ENCODE measurements at regions not wholly inside any gene's neighbourhood (a gene's known extent, or its start where the extent isn't known, plus 50 kb on each side); places are given as distances from the start of the nearest gene placed in this dataset.
"Not testable (repeated sequence)": the region's sequence is repeated elsewhere in the genome, so short reads cannot be mapped to it uniquely, and the experiment has no call there.

DNA sequence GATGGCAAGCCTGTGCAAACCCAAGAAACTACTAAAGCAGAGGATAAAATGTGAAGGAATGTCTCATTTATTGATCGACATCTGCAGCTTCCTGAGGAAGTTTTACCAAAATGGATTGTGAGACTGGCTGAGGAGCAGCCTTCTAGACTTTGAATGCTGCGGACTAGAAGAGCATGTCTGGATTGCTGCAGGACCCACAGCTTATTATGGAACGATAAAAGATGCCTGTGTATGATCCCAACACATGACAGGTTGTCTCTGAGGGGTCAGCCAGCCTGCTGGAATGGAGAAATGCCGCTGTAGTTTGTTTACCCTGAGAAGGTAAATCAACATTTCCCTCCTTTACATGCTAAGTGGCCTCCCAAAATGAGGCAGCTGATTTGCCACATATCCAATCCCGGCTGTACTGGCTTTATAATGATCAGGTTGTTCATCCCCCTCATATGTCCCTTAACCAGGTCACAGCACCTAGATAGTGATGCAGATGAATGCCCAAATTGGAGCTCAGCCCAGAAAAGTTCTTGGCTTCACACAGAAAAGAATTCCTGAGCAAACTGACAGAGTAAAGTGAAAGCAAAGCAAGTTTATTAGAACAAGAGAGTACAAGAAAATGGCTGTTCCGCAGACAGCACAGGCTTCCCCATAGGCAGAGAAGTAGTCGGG lies 63.9 kb downstream of the IL12A start:
- no peak overlapping the region for H3K27ac ChIP-seq (ENCODE audit: low read length)
- TF ChIP-seq, protein P1, sequence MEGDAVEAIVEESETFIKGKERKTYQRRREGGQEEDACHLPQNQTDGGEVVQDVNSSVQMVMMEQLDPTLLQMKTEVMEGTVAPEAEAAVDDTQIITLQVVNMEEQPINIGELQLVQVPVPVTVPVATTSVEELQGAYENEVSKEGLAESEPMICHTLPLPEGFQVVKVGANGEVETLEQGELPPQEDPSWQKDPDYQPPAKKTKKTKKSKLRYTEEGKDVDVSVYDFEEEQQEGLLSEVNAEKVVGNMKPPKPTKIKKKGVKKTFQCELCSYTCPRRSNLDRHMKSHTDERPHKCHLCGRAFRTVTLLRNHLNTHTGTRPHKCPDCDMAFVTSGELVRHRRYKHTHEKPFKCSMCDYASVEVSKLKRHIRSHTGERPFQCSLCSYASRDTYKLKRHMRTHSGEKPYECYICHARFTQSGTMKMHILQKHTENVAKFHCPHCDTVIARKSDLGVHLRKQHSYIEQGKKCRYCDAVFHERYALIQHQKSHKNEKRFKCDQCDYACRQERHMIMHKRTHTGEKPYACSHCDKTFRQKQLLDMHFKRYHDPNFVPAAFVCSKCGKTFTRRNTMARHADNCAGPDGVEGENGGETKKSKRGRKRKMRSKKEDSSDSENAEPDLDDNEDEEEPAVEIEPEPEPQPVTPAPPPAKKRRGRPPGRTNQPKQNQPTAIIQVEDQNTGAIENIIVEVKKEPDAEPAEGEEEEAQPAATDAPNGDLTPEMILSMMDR (IDR thresholded peaks at IDR 0.05; ENCODE audit: borderline replicate concordance, extremely low read depth, low read length, poor library complexity, severe bottlenecking): no peak
- TF ChIP-seq EZH2 (IDR thresholded peaks at IDR 0.05; ENCODE audit: borderline replicate concordance, low read depth, low read length, severe bottlenecking): no peak
- H3K27me3 ChIP-seq (ENCODE audit: insufficient read depth, low read length, poor library complexity): no peaks in the 10 kb centered on the region
- no peak overlapping the region for H2AFZ ChIP-seq (ENCODE audit: low read depth, low read length)
- ATAC-seq (ENCODE audit: insufficient read depth, low read depth) (no peak), DNase-seq (no peak)
- no peaks in the 10 kb centered on the region for H3K79me2 ChIP-seq (ENCODE audit: insufficient read depth, low read length)
- H3K9ac ChIP-seq (ENCODE audit: low read depth, low read length): no peak overlapping the region
- H3K36me3 ChIP-seq (ENCODE audit: insufficient read depth, low read length): no peaks in the 10 kb centered on the region
- no peaks in the 10 kb centered on the region for H3K4me1 ChIP-seq (ENCODE audit: insufficient read depth, low read length)
- H4K20me1 ChIP-seq (ENCODE audit: insufficient read depth, low read length): no peaks in the 10 kb centered on the region
- no peak overlapping the region for H3K4me3 ChIP-seq (ENCODE audit: low read depth in 1 of 2, low read length in 2 of 2)
- no peaks in the 10 kb centered on the region for H3K9me3 ChIP-seq (ENCODE audit: insufficient read depth, low read length, severe bottlenecking)
- no peak overlapping the region for H3K4me2 ChIP-seq (ENCODE audit: insufficient read depth, low read length)

- Histone ChIP-seq H3K27me3 (ENCODE audit: insufficient read depth, low read length, poor library complexity) (no peaks in the 10 kb centered on the region), H3K79me2 (ENCODE audit: insufficient read depth, low read length) (no peaks in the 10 kb centered on the region), H3K27ac (ENCODE audit: low read length) (no peak overlapping the region), H3K36me3 (ENCODE audit: insufficient read depth, low read length) (no peaks in the 10 kb centered on the region), H2AFZ (ENCODE audit: low read depth, low read length) (no peak overlapping the region), H3K9ac (ENCODE audit: low read depth, low read length) (no peak overlapping the region), H3K4me1 (ENCODE audit: insufficient read depth, low read length) (no peaks in the 10 kb centered on the region), H3K4me2 (ENCODE audit: insufficient read depth, low read length) (no peak overlapping the region), H4K20me1 (ENCODE audit: insufficient read depth, low read length) (no peaks in the 10 kb centered on the region), H3K4me3 (ENCODE audit: low read depth in 1 of 2, low read length in 2 of 2) (no peak overlapping the region), H3K9me3 (ENCODE audit: insufficient read depth, low read length, severe bottlenecking) (no peaks in the 10 kb centered on the region)
- ATAC-seq (ENCODE audit: insufficient read depth, low read depth): no peak
- no peak for DNase-seq
- no peak for TF ChIP-seq EZH2 (IDR thresholded peaks at IDR 0.05; ENCODE audit: borderline replicate concordance, low read depth, low read length, severe bottlenecking)
- TF ChIP-seq, protein P1 (IDR thresholded peaks at IDR 0.05; ENCODE audit: borderline replicate concordance, extremely low read depth, low read length, poor library complexity, severe bottlenecking): no peak
Measured at GRCh38 chr3:160053048-160053391, 64.4 kb downstream of the IL12A start.

DNA sequence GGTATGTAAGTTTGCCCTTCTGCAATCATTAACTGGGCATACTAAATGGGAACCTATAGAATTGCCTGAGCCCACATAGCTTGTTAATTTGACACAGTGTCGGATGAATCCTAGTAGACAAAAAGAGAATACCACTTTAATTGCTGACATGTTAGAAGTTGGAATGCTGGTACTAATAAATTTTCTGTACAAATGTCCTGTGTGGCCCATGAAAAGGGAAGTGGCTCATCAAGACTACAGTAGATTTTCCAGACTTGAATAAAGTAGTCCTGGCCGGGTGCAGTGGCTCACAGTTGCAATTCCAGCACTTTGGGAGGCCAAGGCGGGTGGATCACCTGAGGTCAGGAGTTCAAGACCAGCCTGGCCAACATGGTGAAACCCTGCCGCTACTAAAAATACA lies 66.2 kb downstream of the IL12A start:
- H3K4me1 ChIP-seq (ENCODE audit: insufficient read depth, low read length); DNase-seq; H3K4me3 ChIP-seq (ENCODE audit: low read depth in 1 of 2, low read length in 2 of 2): not testable (repeated sequence)

GRCh38 chr3:160055659-160056058 lies 67.0 kb downstream of the IL12A start:
- no peak overlapping the region for H2AFZ ChIP-seq (ENCODE audit: low read depth, low read length)
- H4K20me1 ChIP-seq (ENCODE audit: insufficient read depth, low read length): no peaks in the 10 kb centered on the region
- H3K27me3 ChIP-seq (ENCODE audit: insufficient read depth, low read length, poor library complexity): no peaks in the 10 kb centered on the region
- no peak overlapping the region for H3K4me2 ChIP-seq (ENCODE audit: insufficient read depth, low read length)
- H3K4me3 ChIP-seq (ENCODE audit: low read depth in 1 of 2, low read length in 2 of 2): no peak overlapping the region
- no peaks in the 10 kb centered on the region for H3K4me1 ChIP-seq (ENCODE audit: insufficient read depth, low read length)
- H3K9ac ChIP-seq (ENCODE audit: low read depth, low read length): no peak overlapping the region
- no peaks in the 10 kb centered on the region for H3K79me2 ChIP-seq (ENCODE audit: insufficient read depth, low read length)
- TF ChIP-seq, protein P1 (IDR thresholded peaks at IDR 0.05; ENCODE audit: borderline replicate concordance, extremely low read depth, low read length, poor library complexity, severe bottlenecking): no peak
- no peak for TF ChIP-seq EZH2 (IDR thresholded peaks at IDR 0.05; ENCODE audit: borderline replicate concordance, low read depth, low read length, severe bottlenecking)
- no peaks in the 10 kb centered on the region for H3K9me3 ChIP-seq (ENCODE audit: insufficient read depth, low read length, severe bottlenecking)
- H3K36me3 ChIP-seq (ENCODE audit: insufficient read depth, low read length): no peaks in the 10 kb centered on the region
- DNase-seq (no peak), ATAC-seq (ENCODE audit: insufficient read depth, low read depth) (no peak)
- no peak overlapping the region for H3K27ac ChIP-seq (ENCODE audit: low read length)

More for the DNA sequence above, 66.2 kb downstream of the IL12A start:
- not testable (repeated sequence) for H3K4me2 ChIP-seq (ENCODE audit: insufficient read depth, low read length); H3K79me2 ChIP-seq (ENCODE audit: insufficient read depth, low read length); H3K9me3 ChIP-seq (ENCODE audit: insufficient read depth, low read length, severe bottlenecking); H3K27ac ChIP-seq (ENCODE audit: low read length); H4K20me1 ChIP-seq (ENCODE audit: insufficient read depth, low read length); H3K27me3 ChIP-seq (ENCODE audit: insufficient read depth, low read length, poor library complexity); H3K9ac ChIP-seq (ENCODE audit: low read depth, low read length); H3K36me3 ChIP-seq (ENCODE audit: insufficient read depth, low read length); ATAC-seq (ENCODE audit: insufficient read depth, low read depth); H2AFZ ChIP-seq (ENCODE audit: low read depth, low read length)
